ENCODE measurements at regions not wholly inside any gene's neighbourhood (a gene's known extent, or its start where the extent isn't known, plus 50 kb on each side); places are given as distances from the start of the nearest gene placed in this dataset.
A peak's percentile ranks its signal among the peaks of the same experiment; 100 is the strongest.
"Not testable (repeated sequence)": the region's sequence is repeated elsewhere in the genome, so short reads cannot be mapped to it uniquely, and the experiment has no call there.

DNA sequence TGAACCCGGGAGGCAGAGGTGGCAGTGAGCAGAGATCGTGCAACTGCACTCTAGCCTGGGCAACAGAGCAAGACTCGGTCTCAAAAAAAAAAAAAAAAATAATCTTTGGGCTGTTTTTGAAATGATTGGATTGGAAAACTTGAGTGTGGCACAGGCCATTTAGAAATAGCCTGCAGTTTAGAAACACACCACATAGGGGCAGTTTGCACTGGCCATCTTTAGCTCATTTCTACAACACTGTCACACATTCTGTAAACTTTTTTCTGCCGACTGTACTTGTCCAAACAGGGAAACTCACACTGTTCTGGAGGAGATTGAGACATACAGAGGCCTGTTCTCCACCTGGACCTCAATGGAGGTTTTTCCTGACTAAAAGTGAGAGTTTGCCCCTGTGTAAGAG, 546.3 kb downstream of the RPIA start:
- H3K27me3 Mint-ChIP-seq; H3K27ac Mint-ChIP-seq; H3K4me3 Mint-ChIP-seq; H3K4me1 Mint-ChIP-seq (ENCODE audit: low read depth); intact Hi-C loops (cut with micrococcal nuclease); H3K9me3 Mint-ChIP-seq; CTCF ChIA-PET; DNase-seq; H3K36me3 Mint-ChIP-seq; POLR2A ChIA-PET: not testable (repeated sequence)

DNA sequence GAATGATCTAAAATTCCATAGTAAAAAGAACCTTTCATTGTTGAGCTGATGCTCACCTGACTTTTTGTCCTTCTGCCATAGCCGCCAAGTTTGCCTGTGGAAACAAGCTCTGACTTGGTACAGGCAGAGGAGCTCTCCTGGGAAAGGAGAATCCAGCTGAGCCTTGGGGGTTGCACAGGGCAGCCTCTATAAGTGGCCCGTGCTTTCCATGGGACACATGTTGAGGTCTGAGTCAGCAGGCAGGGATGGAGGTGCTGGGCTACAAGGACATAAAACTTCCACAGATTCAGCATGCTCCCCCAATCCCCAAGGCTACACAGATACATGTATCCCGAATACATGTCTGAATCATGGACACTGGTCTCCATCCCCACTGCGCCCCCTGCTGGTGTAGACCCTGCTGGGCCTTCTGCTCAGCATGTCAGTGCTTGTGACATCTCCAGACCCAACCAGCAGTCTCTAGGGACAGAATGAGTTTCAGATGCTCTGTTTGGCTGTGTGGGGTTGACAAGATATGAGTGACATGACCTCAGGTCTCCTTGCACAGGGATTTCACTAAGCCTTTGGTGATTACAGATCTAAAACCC, 551.7 kb downstream of the RPIA start:
- intact Hi-C loops (cut with micrococcal nuclease); H3K27me3 Mint-ChIP-seq; H3K27ac Mint-ChIP-seq; H3K36me3 Mint-ChIP-seq; H3K4me3 Mint-ChIP-seq; H3K9me3 Mint-ChIP-seq; H3K4me1 Mint-ChIP-seq (ENCODE audit: low read depth); CTCF ChIA-PET; POLR2A ChIA-PET: not testable (repeated sequence)
- peak; percentile 15 for DNase-seq

DNA sequence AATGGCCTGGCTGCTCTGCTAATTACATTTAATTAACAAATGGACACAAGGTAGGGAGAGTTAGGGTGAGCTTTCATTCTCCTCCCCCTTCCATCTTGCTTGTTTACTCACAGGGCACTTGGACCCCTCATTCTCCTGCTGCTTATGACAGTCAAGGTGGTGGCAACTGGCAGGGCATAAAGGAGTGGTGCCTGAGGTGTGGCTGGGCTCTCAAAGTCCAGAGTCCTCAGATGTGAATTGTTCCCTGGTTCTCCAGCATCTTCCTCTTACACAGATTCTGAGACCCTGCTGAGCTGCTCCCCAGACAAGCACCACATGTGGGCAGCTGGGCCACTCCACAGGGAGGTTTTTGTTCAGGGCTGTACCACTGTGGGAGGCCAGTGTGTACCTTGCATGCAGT, 552.9 kb downstream of the RPIA start:
- H3K36me3 Mint-ChIP-seq; H3K9me3 Mint-ChIP-seq; H3K27me3 Mint-ChIP-seq; H3K4me1 Mint-ChIP-seq (ENCODE audit: low read depth); POLR2A ChIA-PET; intact Hi-C loops (cut with micrococcal nuclease); DNase-seq; H3K27ac Mint-ChIP-seq; CTCF ChIA-PET; H3K4me3 Mint-ChIP-seq: not testable (repeated sequence)

DNA sequence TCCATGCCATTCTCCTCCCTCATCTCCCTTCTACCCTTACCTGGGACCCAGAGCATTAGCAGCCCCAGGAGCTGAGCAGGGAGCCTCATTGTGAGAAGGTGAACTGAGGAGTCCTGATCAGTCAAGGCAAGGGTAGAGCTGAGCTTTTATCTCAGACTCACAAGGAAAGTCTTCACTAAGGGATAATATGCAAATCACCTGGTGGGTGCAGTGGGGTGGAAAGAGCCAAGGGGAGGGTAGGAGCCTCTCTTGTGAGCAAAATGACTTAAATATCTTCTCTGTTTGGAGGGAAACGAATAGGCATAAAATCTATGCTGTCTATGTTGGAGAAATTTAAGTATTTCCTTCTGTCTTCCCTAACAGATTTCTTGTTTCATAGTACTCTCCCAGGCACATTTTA, 554.0 kb downstream of the RPIA start:
- H3K9me3 Mint-ChIP-seq; H3K4me3 Mint-ChIP-seq; intact Hi-C loops (cut with micrococcal nuclease); H3K36me3 Mint-ChIP-seq; H3K27me3 Mint-ChIP-seq; H3K4me1 Mint-ChIP-seq (ENCODE audit: low read depth); POLR2A ChIA-PET; DNase-seq; H3K27ac Mint-ChIP-seq; CTCF ChIA-PET: not testable (repeated sequence)

DNA sequence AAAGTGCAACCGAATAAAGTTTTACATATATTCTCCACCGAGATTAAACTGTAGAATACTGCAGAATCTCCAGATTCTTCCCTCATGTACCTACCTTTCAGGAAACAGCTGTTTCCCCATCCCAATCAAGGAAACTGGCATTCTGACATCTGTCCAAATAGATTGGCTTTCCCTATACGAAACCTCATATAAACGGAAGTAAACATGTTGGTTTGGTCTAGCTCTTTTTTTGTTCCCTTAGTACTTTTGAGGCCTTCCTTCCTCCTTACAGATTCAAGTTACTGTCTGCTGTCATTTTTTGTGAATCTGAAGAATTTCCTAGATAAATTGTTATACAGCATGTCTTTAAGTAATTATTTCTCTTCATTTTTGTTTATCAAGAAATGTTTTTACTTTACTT, 554.6 kb downstream of the RPIA start:
- H3K9me3 Mint-ChIP-seq; H3K27me3 Mint-ChIP-seq; CTCF ChIA-PET; H3K27ac Mint-ChIP-seq; H3K36me3 Mint-ChIP-seq; H3K4me3 Mint-ChIP-seq; H3K4me1 Mint-ChIP-seq (ENCODE audit: low read depth); intact Hi-C loops (cut with micrococcal nuclease); DNase-seq; POLR2A ChIA-PET: not testable (repeated sequence)

DNA sequence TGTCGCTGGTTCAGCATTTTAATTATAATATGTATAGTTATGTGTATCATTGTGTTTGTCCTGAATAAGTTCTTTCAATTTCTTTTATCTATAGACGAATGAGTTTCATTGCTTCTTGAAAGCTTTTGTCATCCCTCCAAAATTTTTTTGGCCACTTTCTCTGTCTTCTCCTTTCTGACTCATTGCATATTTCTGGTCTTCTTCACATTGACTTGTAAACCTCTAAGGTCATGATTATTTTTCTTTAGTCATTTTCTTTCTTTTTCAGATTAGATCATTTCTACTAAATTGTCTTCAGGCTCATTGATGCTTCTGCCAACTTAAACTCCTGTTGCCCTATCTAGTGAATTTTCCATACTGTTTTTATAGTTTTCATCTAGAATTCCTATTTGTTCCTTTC, 555.1 kb downstream of the RPIA start:
- DNase-seq; CTCF ChIA-PET; intact Hi-C loops (cut with micrococcal nuclease); POLR2A ChIA-PET; H3K27ac Mint-ChIP-seq; H3K4me3 Mint-ChIP-seq; H3K27me3 Mint-ChIP-seq; H3K36me3 Mint-ChIP-seq; H3K4me1 Mint-ChIP-seq (ENCODE audit: low read depth); H3K9me3 Mint-ChIP-seq: not testable (repeated sequence)

DNA sequence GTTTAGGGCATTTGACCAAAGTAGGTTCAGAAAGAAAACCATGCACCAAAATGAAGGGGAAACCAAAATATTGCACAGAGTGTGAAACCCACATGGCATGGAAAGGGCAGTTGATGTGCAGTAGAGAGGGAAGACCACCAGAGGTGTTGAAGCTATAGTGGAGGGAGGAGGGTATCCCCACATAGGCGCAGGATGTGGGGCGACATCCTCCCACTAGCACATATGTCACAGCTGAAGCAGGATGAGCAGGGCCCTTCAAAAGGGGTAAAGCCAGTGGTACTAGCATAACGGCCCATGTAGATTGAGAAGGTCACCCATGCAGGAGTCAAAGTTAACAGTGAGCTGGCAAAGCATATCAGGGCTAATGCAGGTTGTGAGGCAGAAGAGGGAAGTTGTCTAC, 563.5 kb downstream of the RPIA start:
- H3K27ac Mint-ChIP-seq; H3K36me3 Mint-ChIP-seq; intact Hi-C loops (cut with micrococcal nuclease): not testable (repeated sequence)

DNA sequence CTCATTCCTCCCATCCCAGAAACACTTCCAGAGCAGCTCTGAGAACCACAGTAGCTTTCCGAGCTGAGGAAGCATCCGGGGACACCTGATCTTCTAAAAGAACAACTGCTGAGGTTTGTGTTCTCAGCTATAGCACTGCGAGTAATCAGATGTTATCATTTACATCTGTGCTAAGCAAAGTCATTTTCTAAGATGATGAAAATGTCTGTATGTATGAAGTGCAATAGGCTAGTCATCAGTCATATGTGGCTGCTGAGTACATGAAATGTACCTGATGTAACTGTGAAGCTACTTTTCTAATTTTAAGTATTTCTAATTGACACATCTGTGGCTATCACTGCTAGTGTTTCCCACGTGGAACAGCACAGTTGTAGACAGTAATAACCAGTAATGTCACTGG, 582.0 kb downstream of the RPIA start:
- H3K9me3 Mint-ChIP-seq; H3K36me3 Mint-ChIP-seq; H3K4me3 Mint-ChIP-seq; CTCF ChIA-PET; POLR2A ChIA-PET; H3K27ac Mint-ChIP-seq; H3K4me1 Mint-ChIP-seq (ENCODE audit: low read depth); intact Hi-C loops (cut with micrococcal nuclease); H3K27me3 Mint-ChIP-seq; DNase-seq: not testable (repeated sequence)

More for the DNA sequence above, 563.5 kb downstream of the RPIA start:
- H3K27me3 Mint-ChIP-seq; H3K9me3 Mint-ChIP-seq; DNase-seq; CTCF ChIA-PET; H3K4me1 Mint-ChIP-seq (ENCODE audit: low read depth); POLR2A ChIA-PET; H3K4me3 Mint-ChIP-seq: not testable (repeated sequence)

DNA sequence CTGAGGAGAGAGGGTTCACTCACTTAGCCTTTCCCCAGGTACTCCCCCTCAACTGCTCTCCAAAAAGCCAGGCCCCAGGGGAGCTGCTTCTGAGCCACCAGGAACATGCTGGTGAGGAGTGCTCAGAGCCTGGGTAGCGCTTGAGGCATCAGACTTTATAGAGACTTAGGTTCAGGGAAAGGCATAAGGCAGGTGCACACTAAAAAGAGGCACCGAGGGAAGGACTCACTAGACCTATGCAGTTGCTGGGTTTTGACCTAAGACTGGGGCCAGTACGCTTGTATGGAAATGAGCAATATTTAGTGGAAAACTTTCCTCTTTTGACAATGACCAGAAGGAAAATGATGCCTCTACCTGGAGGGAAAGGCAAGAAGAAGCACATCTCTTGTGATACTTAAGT, 589.1 kb downstream of the RPIA start:
- H3K36me3 Mint-ChIP-seq, H3K27ac Mint-ChIP-seq: not testable (repeated sequence)

DNA sequence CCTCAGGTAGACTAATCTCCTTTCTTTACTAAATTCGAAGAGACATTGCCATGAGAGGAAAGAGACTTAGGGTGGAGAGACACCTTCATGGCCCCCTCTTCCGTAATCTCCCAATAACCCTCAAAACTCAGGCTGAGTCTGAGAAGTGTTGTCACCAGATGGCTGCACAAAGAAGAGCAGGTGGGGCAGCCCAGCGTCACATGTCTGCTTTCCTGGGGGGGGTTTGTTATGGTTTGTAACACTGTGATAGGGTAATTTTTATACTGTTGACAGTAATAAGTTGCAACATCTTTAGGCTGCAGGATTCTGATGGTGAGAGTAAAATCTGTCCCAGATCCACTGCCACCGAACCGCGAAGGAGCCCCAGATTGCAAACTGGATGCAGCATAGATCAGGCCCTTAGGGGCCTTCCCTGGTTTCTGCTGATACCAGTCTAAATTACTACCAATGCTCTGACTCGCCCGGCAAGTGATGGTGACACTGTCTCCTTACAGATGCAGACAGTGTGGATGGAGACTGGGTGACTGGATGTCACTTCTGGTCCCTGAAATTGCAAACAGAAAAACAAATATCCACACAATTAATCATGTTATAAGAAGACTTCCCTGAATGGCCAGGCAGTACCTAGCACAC, 595.1 kb downstream of the RPIA start:
- H3K9me3 Mint-ChIP-seq; H3K4me3 Mint-ChIP-seq; H3K27ac Mint-ChIP-seq; H3K27me3 Mint-ChIP-seq; POLR2A ChIA-PET; CTCF ChIA-PET; DNase-seq; intact Hi-C loops (cut with micrococcal nuclease); H3K4me1 Mint-ChIP-seq (ENCODE audit: low read depth); H3K36me3 Mint-ChIP-seq: not testable (repeated sequence)

More for the DNA sequence above, 589.1 kb downstream of the RPIA start:
- intact Hi-C loops (cut with micrococcal nuclease); POLR2A ChIA-PET; DNase-seq; H3K9me3 Mint-ChIP-seq; H3K27me3 Mint-ChIP-seq; H3K4me3 Mint-ChIP-seq; CTCF ChIA-PET; H3K4me1 Mint-ChIP-seq (ENCODE audit: low read depth): not testable (repeated sequence)

DNA sequence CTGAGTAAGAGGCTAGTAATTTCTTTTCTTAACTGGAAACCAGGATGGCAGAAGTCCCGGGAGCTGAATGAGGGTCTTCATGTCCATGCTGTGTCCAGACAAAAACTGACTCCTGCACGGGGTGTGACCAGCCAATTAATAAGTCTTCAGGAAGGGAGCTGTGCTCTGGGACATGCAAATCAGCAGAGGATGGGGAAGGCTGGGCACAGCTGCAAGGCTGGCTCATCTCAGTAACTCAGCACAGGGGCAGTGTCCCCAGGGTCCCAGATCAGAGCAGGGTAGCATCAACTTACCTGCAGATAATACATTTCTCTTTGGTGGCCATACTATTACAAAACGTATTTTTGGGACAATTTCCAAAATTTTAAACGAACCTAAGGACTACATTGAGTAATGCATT, 595.6 kb downstream of the RPIA start:
- H3K27ac Mint-ChIP-seq; H3K27me3 Mint-ChIP-seq; H3K36me3 Mint-ChIP-seq; intact Hi-C loops (cut with micrococcal nuclease); POLR2A ChIA-PET; H3K4me3 Mint-ChIP-seq; H3K4me1 Mint-ChIP-seq (ENCODE audit: low read depth); DNase-seq; CTCF ChIA-PET; H3K9me3 Mint-ChIP-seq: not testable (repeated sequence)

DNA sequence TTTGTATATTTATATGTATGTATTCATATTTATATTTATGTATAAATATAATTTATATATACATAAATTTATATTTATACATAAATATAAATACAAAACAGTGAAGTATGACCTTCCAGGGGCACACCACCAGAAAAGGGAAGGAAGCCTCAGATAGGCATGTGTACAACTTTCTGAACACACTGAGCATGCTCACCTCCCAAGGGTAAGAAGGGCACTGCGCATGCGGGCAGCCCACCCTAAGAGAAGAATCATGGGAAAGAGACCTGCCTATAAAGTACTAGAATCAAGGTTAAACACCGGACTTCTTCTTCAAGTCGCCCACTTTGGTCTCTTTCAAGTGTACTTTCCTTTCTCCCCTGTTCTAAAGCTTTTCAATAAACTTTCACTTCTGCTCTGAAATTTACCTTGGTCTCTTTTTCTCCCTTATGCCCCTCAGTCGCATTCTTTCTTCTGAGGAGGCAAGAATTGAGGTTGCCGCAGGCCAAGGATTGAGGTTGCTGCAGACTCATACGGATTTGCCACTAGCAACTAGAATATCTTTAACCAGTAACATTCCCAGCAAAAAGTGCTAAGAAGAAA, 600.3 kb downstream of the RPIA start:
- H3K9me3 Mint-ChIP-seq; H3K27ac Mint-ChIP-seq; intact Hi-C loops (cut with micrococcal nuclease); POLR2A ChIA-PET; H3K36me3 Mint-ChIP-seq; H3K27me3 Mint-ChIP-seq; H3K4me1 Mint-ChIP-seq (ENCODE audit: low read depth); DNase-seq; H3K4me3 Mint-ChIP-seq; CTCF ChIA-PET: not testable (repeated sequence)

DNA sequence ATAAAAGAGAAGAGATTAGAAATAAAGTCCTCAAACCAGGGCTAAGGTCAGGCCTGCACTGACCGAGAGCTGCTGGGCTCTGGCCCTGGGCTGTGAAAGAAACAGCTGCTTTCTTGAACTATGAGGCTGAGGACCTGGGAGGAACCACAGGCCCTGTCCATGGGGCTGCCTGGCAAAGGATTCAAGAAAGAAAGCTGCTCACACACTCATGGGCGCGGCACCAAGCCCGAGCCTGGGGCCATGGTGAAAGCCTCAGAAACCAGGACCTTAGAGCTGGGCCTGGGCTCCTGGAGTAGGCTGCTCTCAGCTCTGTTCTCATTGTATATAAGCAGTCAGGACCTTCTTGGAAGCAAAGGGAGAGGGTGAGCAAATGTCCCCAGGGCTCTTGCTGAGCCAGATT, 601.9 kb downstream of the RPIA start:
- H3K4me1 Mint-ChIP-seq (ENCODE audit: low read depth); H3K9me3 Mint-ChIP-seq; H3K36me3 Mint-ChIP-seq; H3K4me3 Mint-ChIP-seq; CTCF ChIA-PET; DNase-seq; intact Hi-C loops (cut with micrococcal nuclease); H3K27me3 Mint-ChIP-seq; H3K27ac Mint-ChIP-seq; POLR2A ChIA-PET: not testable (repeated sequence)
